Progenitor cell of endocrine pancreas (in vitro differentiated cells): ENCODE measurements at regions not wholly inside any gene's neighbourhood (a gene's known extent, or its start where the extent isn't known, plus 50 kb on each side); places are given as distances from the start of the nearest gene placed in this dataset.

Source experiments
- DNase-seq: peaks from one replicate; pipeline ENCODE4 v3.0.0; 2021; ENCODE audit warnings: low spot score; ENCODE audit not compliant: unreplicated experiment
- H3K27ac Mint-ChIP-seq: 2 replicates; pipeline ENCODE4 v1.8.0; 2021; ENCODE audit warnings: mild to moderate bottlenecking, moderate library complexity, mixed read lengths
- H3K27me3 Mint-ChIP-seq: 2 replicates; pipeline ENCODE4 v1.8.0; 2021; ENCODE audit warnings: mixed read lengths
- H3K36me3 Mint-ChIP-seq: 2 replicates; pipeline ENCODE4 v1.8.0; 2022; ENCODE audit warnings: mixed read lengths; ENCODE audit not compliant: insufficient read depth
- H3K4me1 Mint-ChIP-seq: 2 replicates; pipeline ENCODE4 v1.8.0; 2021; ENCODE audit warnings: low read depth, mixed read lengths
- H3K4me3 Mint-ChIP-seq: 2 replicates; pipeline ENCODE4 v1.8.0; 2021; ENCODE audit warnings: low read depth, mild to moderate bottlenecking, moderate library complexity, mixed read lengths
- H3K9me3 Mint-ChIP-seq: 2 replicates; pipeline ENCODE4 v1.8.0; 2021; ENCODE audit warnings: low read depth, mixed read lengths
- TF ChIP-seq, protein P1 (sequence below): fragments of 200-600 bp; sonication (generic); IDR thresholded peaks from one replicate; pipeline ENCODE4 v1.5.0; 2021; ENCODE audit warnings: antibody characterized with exemption, mild to moderate bottlenecking; ENCODE audit not compliant: unreplicated experiment

GRCh38 chr15:95857124-95857757, 473.3 kb upstream of the NR2F2 start:
- H3K9me3 Mint-ChIP-seq: no peaks in the 10 kb centered on the region
- peaks cover 2% of the 10 kb centered on the region for H3K4me1 Mint-ChIP-seq
- no peaks in the 10 kb centered on the region for H3K36me3 Mint-ChIP-seq
- no peaks in the 10 kb centered on the region for H3K27me3 Mint-ChIP-seq
- H3K27ac Mint-ChIP-seq: no peak overlapping the region
- DNase-seq: no peak
- TF ChIP-seq, protein P1, sequence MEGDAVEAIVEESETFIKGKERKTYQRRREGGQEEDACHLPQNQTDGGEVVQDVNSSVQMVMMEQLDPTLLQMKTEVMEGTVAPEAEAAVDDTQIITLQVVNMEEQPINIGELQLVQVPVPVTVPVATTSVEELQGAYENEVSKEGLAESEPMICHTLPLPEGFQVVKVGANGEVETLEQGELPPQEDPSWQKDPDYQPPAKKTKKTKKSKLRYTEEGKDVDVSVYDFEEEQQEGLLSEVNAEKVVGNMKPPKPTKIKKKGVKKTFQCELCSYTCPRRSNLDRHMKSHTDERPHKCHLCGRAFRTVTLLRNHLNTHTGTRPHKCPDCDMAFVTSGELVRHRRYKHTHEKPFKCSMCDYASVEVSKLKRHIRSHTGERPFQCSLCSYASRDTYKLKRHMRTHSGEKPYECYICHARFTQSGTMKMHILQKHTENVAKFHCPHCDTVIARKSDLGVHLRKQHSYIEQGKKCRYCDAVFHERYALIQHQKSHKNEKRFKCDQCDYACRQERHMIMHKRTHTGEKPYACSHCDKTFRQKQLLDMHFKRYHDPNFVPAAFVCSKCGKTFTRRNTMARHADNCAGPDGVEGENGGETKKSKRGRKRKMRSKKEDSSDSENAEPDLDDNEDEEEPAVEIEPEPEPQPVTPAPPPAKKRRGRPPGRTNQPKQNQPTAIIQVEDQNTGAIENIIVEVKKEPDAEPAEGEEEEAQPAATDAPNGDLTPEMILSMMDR: no peak
- H3K4me3 Mint-ChIP-seq: no peak overlapping the region

GRCh38 chr15:95857758-95858157, 472.7 kb upstream of the NR2F2 start:
- TF ChIP-seq, protein P1: no peak
- no peak for DNase-seq
- Mint-ChIP-seq H3K27me3 (peaks cover 3% of the 10 kb centered on the region), H3K27ac (no peak overlapping the region), H3K4me3 (no peak overlapping the region), H3K36me3 (no peaks in the 10 kb centered on the region), H3K9me3 (no peaks in the 10 kb centered on the region), H3K4me1 (peaks cover 2% of the 10 kb centered on the region)

DNA sequence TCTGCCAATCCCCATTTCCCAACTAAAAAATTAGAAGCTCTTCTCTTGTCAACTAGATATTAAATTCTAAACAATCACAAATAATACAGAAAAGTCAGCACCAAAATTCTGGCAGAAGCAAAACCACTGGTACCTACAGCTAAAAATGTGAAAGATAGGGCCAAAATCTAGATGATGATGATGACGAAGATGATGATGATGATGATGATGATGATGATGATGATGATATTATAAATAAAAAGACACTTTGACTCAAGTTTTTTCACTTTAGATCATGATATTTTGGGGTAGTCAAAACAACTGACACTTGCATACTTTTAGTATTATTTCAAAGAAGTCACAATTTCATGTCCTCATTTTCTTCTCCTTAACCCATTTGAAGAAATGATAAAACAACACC, 470.1 kb upstream of the NR2F2 start:
- Mint-ChIP-seq H3K36me3 (no peaks in the 10 kb centered on the region), H3K9me3 (no peaks in the 10 kb centered on the region), H3K4me3 (no peak overlapping the region), H3K27me3 (peaks cover 6% of the 10 kb centered on the region), H3K4me1 (peaks cover 2% of the 10 kb centered on the region), H3K27ac (no peak overlapping the region)
- TF ChIP-seq, protein P1: no peak
- DNase-seq: no peak

DNA sequence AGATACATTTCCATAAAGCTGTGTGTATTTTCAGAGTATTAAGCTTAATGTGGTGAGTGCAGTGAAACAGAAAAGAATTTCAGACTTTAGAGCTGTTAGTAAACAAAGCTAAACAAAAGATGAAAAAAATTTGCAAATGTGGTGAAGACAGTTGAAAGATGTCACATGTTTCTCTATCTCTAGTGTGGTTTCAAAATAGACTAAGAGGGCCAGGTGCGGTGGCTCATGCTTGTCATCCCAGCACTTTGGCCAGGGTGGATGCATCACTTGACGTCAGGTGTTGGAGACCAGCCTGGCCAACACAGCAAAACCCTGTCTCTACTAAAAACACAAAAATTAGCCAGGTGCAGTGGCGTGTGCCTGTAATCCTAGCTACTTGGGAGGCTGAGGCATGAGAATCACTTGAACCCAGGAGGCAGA, 466.0 kb upstream of the NR2F2 start:
- no peaks in the 10 kb centered on the region for H3K36me3 Mint-ChIP-seq
- peaks cover 6% of the 10 kb centered on the region for H3K27me3 Mint-ChIP-seq
- H3K27ac Mint-ChIP-seq: no peak overlapping the region
- H3K9me3 Mint-ChIP-seq: no peaks in the 10 kb centered on the region
- peaks cover 2% of the 10 kb centered on the region for H3K4me1 Mint-ChIP-seq
- TF ChIP-seq, protein P1: no peak
- no peak overlapping the region for H3K4me3 Mint-ChIP-seq
- DNase-seq: no peak

- Mint-ChIP-seq H3K36me3 (no peaks in the 10 kb centered on the region), H3K4me1 (peaks cover 2% of the 10 kb centered on the region), H3K9me3 (no peaks in the 10 kb centered on the region), H3K4me3 (no peak overlapping the region), H3K27me3 (peaks cover 6% of the 10 kb centered on the region), H3K27ac (no peak overlapping the region)
- DNase-seq: no peak
- TF ChIP-seq, protein P1: no peak
Observed at GRCh38 chr15:95865330-95865739, 465.2 kb upstream of the NR2F2 start.
